Heart right ventricle (tissue), 16 donors: ENCODE measurements at regions not wholly inside any gene's neighbourhood (a gene's known extent, or its start where the extent isn't known, plus 50 kb on each side); places are given as distances from the start of the nearest gene placed in this dataset.

Source experiments
- ATAC-seq, 8 donors: fragments of 200-7000 bp; cut with Tn5 transposase; one replicate each; pipeline ENCODE4 v1.9.1; 2020; ENCODE audit warnings: mild to moderate bottlenecking in 8 of 8, moderate library complexity in 8 of 8, moderate number of reproducible peaks in 1 of 8
- DNase-seq, 2 donors: peaks; one replicate each; pipeline ENCODE4 v3.0.0-alpha.2; 2020
- H3K27ac ChIP-seq, 10 donors: fragments of 200-600 bp; sonication (generic) in 2 of 10; one replicate each; pipeline versions ENCODE4 v1.5.0 to v1.8.0; 2020 to 2022; ENCODE audit warnings: mild to moderate bottlenecking in 3 of 10
- H3K27me3 ChIP-seq, 7 donors: fragments of 200-600 bp; one replicate each; pipeline ENCODE4 v1.8.0; 2021 to 2022; ENCODE audit warnings: mild to moderate bottlenecking in 2 of 7
- H3K36me3 ChIP-seq, 9 donors: fragments of 200-600 bp; sonication (generic) in 1 of 9; one replicate each; pipeline versions ENCODE4 v1.5.0 to v1.8.0; 2020 to 2022; ENCODE audit warnings: mild to moderate bottlenecking in 2 of 9
- H3K4me1 ChIP-seq, 9 donors: fragments of 200-600 bp; sonication (generic) in 1 of 9; one replicate each; pipeline versions ENCODE4 v1.5.0 to v1.8.0; 2020 to 2022; ENCODE audit warnings: mild to moderate bottlenecking in 4 of 9
- H3K4me3 ChIP-seq, 10 donors: fragments of 200-600 bp; sonication (generic) in 2 of 10; one replicate each; pipeline versions ENCODE4 v1.5.0 to v1.8.0; 2020 to 2022; ENCODE audit warnings: mild to moderate bottlenecking in 7 of 10, moderate library complexity in 2 of 10
- H3K9me3 ChIP-seq, 11 donors: fragments of 200-600 bp in 10 of 11; sonication (generic) in 2 of 11; one replicate each; pipeline versions ENCODE4 v1.5.0 to v1.8.0; 2013 to 2022; ENCODE audit warnings: mild to moderate bottlenecking in 2 of 11, control low read depth in 1 of 11, moderate library complexity in 1 of 11
- CTCF ChIP-seq, 9 donors: fragments of 200-600 bp; sonication (generic) in 2 of 9; IDR thresholded peaks; one replicate each; pipeline versions ENCODE4 v1.5.0 to v1.8.0; 2021 to 2022; ENCODE audit warnings: antibody characterized with exemption in 9 of 9, mild to moderate bottlenecking in 5 of 9, moderate library complexity in 1 of 9
- WGBS, 2 donors: extraction: QIAGEN DNeasy Blood & Tissue Kit; methylation state at CpG; one replicate each; pipeline ENCODE4 v1.1.7; 2013; ENCODE audit warnings: inconsistent platforms in 1 of 2; 5-methylcytosine and 5-hydroxymethylcytosine counted together
- intact Hi-C, 10 donors: fragments of 100-400 bp; cut with DNase I; formaldehyde crosslinking; loops; one replicate each; pipeline versions ENCODE4 v1.11.1 to v1.14.2; 2022
- donor health status: Arrhythmogenic right ventricular cardiomyopathy.
- donor health status: ischemic (EF 13 %, LVEDD 7.1; RV severe dilation, severe dysfunction).
- donor health status: healthy with polysubstance abuse.
- donor health status: DM: no; HTN: yes; CAD: no.
- donor health status: DM: no; HTN: no; CAD: no.
- donor health status: ischemic (EF 25% LVEDD 6.9; RV normal size, moderate dysfunction).
- donor health status: ischemic (EF 25% LVEDD 5.7; RV mildly dilated, moderate dysfunction).
- donor health status: healthy.
- donor health status: DM: yes; HTN: yes; CAD: no.
- donor health status: Ischemic cardiomyopathy.
- donor health status: ischemic (EF 35%, LVEDD 5.7; RV mildly dilated, moderate dysfunction).
- donor health status: nonischemic (EF 11% LVEDD 7.7; RV severe dilation, severe dysfunction).
- donor health status: DM: yes; HTN: yes; CAD: no.
- donor health status: PGD.
- donor health status: ischemic (EF 29% LVEDD 5.4; RV normal size, mild dysfunction).
- donor health status: nonischemic (EF 23%, LVEDD 6.1; RV moderate dilation, normal function).

- H3K4me3 ChIP-seq = no peak overlapping the region
- H3K9me3 ChIP-seq = peaks cover 0 to 5% (median 0%) of the 10 kb centered on the region in 11 donors
- H3K27ac ChIP-seq = no peak overlapping the region
- H3K4me1 ChIP-seq = peaks cover 0 to 47% (median 6%) of the 10 kb centered on the region in 9 donors
- no peak for ATAC-seq
- DNase-seq = no peak
- intact Hi-C loops = no loop called here
- no peak for TF ChIP-seq CTCF (IDR thresholded peaks at IDR 0.05)
- H3K27me3 ChIP-seq = peaks cover 0 to 18% (median 4%) of the 10 kb centered on the region in 7 donors
- H3K36me3 ChIP-seq = no peaks in the 10 kb centered on the region
- WGBS, 2 donors = 97 to 98% methylated on average over 13 of the region's 13 CpGs
Observed at GRCh38 chr6:224350-224749, 67.9 kb upstream of the DUSP22 start.

- peaks cover 0 to 5% (median 0%) of the 10 kb centered on the region in 11 donors for H3K9me3 ChIP-seq
- peak overlapping the region in 3 of 10 donors; percentile 15 to 50 (median 31) for H3K27ac ChIP-seq
- TF ChIP-seq CTCF (IDR thresholded peaks at IDR 0.05) = no peak
- H3K4me1 ChIP-seq = peaks cover 0 to 40% (median 6%) of the 10 kb centered on the region in 9 donors
- intact Hi-C loops = no loop called here
- no peak overlapping the region for H3K4me3 ChIP-seq
- no peak for DNase-seq
- WGBS, 2 donors = 57 to 58% methylated on average over 20 of the region's 20 CpGs
- ATAC-seq = peak in 7 of 8 donors; percentile 11 to 68 (median 55)
- H3K36me3 ChIP-seq = no peaks in the 10 kb centered on the region
- peaks cover 0 to 13% (median 4%) of the 10 kb centered on the region in 7 donors for H3K27me3 ChIP-seq
Observed at GRCh38 chr6:225121-225721, 67.1 kb upstream of the DUSP22 start.

GRCh38 chr6:225907-226306 lies 66.4 kb upstream of the DUSP22 start:
- DNase-seq = no peak
- Histone ChIP-seq H3K9me3 (peaks cover 0 to 5% (median 0%) of the 10 kb centered on the region in 11 donors), H3K4me3 (no peak overlapping the region), H3K27me3 (peaks cover 0 to 10% (median 4%) of the 10 kb centered on the region in 7 donors), H3K4me1 (peaks cover 0 to 33% (median 6%) of the 10 kb centered on the region in 9 donors), H3K36me3 (no peaks in the 10 kb centered on the region), H3K27ac (peak overlapping the region in 1 of 10 donors; percentile 50)
- TF ChIP-seq CTCF (IDR thresholded peaks at IDR 0.05) = no peak
- WGBS, 2 donors = 88% methylated on average over 17 of the region's 17 CpGs
- ATAC-seq = no peak
- intact Hi-C loops = no loop called here

- intact Hi-C loops = no loop called here
- peaks cover 0 to 4% (median 3%) of the 10 kb centered on the region in 7 donors for H3K27me3 ChIP-seq
- 96% methylated on average over 6 of the region's 6 CpGs for WGBS, 2 donors
- peaks cover 0 to 5% (median 0%) of the 10 kb centered on the region in 11 donors for H3K9me3 ChIP-seq
- H3K4me3 ChIP-seq = no peak overlapping the region
- H3K27ac ChIP-seq = no peak overlapping the region
- TF ChIP-seq CTCF (IDR thresholded peaks at IDR 0.05) = no peak
- peaks cover 0 to 26% (median 6%) of the 10 kb centered on the region in 9 donors for H3K4me1 ChIP-seq
- no peaks in the 10 kb centered on the region for H3K36me3 ChIP-seq
- DNase-seq (no peak), ATAC-seq (no peak)
Observed at GRCh38 chr6:226516-227073, 65.7 kb upstream of the DUSP22 start.
